GM13977 (cell line): ENCODE measurements at regions not wholly inside any gene's neighbourhood (a gene's known extent, or its start where the extent isn't known, plus 50 kb on each side); places are given as distances from the start of the nearest gene placed in this dataset.

ENCODE experiments used
- DNase-seq: peaks from one replicate; pipeline ENCODE4 v3.0.0; 2012; ENCODE audit warnings: low spot score
- in situ Hi-C: fragments of 300-500 bp; cut with MboI; formaldehyde crosslinking; loops from one replicate; pipeline ENCODE4 v1.12.0; 2022; ENCODE audit warnings: low sequenced_read_pairs, low pct_unique_long_range_greater_than_20kb, mixed read lengths, inconsistent platforms; ENCODE audit not compliant: unreplicated experiment
- TF ChIP-seq, protein P1 (sequence below): IDR thresholded peaks from 2 replicates; pipeline ENCODE4 v1.5.1; 2012; ENCODE audit warnings: mild to moderate bottlenecking, control low read depth; ENCODE audit not compliant: insufficient read depth; ENCODE audit errors: extremely low read depth, missing control alignments

DNA sequence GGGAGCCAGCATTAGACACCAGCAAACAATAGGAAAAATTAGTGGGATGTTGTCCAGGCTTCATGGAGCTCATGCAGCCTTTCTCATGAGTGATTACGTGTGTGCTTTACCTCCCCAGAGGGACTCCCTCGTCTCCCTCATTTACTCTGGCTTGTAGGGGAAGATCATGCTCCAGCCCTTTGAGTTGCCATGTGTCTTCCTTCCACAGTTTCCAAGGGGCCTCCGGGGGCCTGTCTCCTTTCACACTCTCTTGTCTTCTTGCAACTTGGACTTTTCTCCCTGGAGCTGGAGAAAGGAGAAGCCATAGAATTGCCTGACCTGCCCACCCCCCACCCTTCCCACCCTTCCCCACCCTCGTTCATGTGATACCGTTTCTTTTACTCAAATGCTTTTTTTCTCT lies 98.7 kb downstream of the FAM43A start:
- in situ Hi-C loops = no loop called here
- DNase-seq = no peak
- TF ChIP-seq, protein P1, sequence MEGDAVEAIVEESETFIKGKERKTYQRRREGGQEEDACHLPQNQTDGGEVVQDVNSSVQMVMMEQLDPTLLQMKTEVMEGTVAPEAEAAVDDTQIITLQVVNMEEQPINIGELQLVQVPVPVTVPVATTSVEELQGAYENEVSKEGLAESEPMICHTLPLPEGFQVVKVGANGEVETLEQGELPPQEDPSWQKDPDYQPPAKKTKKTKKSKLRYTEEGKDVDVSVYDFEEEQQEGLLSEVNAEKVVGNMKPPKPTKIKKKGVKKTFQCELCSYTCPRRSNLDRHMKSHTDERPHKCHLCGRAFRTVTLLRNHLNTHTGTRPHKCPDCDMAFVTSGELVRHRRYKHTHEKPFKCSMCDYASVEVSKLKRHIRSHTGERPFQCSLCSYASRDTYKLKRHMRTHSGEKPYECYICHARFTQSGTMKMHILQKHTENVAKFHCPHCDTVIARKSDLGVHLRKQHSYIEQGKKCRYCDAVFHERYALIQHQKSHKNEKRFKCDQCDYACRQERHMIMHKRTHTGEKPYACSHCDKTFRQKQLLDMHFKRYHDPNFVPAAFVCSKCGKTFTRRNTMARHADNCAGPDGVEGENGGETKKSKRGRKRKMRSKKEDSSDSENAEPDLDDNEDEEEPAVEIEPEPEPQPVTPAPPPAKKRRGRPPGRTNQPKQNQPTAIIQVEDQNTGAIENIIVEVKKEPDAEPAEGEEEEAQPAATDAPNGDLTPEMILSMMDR = no peak

- in situ Hi-C loops = no loop called here
- no peak for DNase-seq
- TF ChIP-seq, protein P1 = no peak
Observed at GRCh38 chr3:194785315-194785714, 99.6 kb downstream of the FAM43A start.

DNA sequence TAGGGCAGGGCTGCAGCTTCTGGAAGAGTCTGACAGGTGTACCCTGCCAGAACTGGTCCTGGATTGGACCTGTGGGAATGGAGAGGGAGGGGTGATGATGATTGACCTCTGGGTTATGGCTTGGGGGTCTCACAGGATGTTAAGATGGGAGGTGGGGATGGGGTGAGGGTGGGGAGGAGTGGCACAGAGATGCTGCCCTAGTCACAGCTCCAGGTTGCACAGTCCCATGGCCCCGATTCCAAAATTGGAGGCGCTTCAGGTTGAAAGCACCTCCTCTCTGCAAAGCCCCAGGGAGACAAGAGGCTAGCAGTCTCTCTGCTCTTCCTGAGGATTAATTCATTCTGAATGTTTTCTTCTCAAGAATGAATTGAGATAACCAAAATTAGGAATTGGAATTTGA lies 101.4 kb downstream of the FAM43A start:
- TF ChIP-seq, protein P1 = no peak
- DNase-seq = no peak
- in situ Hi-C loops = no loop called here

DNA sequence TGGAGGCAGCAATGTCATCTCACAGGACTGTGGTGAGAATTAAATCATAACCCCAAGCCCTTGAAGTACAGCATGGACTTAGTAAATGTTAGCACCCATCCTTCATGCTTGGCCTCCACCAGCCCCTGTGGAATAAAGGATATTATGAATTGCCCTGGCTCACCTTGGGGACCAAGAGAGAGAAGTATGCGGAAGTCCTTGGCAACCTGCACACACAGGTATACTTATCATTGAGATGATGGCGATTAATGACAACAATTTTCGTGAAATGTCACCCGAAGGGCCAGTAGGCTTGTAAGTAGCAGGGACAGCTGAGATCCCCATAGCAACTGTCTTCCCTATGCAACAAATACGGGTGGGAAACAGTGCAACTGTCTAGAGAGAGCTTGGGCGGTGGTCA lies 102.0 kb downstream of the FAM43A start:
- in situ Hi-C loops = no loop called here
- TF ChIP-seq, protein P1 = no peak

DNA sequence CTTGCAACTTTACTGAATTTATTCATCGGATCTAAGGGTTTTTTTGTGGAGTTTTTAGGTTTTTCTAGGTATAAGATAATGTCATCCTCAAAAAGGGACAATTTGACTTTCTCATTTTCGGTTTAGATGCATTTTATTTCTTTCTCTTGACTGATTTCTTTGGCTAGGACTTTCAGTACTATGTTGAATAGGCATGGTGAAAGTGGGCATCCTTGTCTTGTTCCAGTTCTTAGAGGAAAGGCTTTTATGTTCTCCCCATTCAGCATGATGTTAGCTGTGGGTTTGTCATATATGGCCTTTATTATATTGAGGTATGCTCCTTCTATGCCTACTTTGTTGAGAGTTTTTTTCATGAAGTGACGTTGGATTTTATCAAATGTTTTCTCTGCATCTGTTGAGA lies 106.7 kb downstream of the FAM43A start:
- TF ChIP-seq, protein P1 = no peak
- in situ Hi-C loops = no loop called here
- no peak for DNase-seq

More for the DNA sequence above, 102.0 kb downstream of the FAM43A start:
- no peak for DNase-seq

DNA sequence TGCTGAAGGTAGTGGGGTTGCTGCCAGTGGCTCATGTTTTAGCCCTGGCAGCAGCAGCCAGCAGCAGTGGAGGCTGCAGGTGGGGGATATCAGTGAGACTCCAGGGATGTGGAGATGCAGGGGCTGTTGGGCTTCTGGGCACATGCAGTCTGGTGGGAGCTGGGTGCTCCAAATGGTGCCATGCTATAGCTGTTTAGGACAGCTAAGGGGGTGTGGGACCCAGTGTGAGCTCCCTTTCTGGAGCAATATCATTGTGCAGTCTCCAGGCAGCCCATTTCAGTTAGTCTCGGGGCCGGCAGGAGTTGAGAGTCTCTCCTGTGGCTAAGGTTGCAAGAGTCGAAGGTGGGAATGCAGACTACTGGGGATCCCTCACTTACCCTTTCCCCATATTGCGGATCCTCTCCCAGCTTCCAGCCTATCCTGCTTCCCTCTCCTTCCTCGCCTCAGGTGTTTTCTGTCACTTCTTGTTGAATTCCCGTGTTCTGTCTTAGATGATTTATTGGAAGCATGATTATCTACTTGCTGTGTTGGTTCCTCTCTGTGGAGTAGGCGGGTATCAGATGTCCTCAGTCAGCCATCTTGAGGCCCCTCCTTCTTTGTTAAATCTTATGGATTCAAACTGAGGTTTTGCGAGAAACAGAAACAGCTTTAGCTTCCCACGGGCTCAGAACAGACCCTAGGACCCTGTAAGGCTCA lies 112.0 kb downstream of the FAM43A start:
- in situ Hi-C loops = no loop called here
- TF ChIP-seq, protein P1 = no peak
- DNase-seq = no peak

DNA sequence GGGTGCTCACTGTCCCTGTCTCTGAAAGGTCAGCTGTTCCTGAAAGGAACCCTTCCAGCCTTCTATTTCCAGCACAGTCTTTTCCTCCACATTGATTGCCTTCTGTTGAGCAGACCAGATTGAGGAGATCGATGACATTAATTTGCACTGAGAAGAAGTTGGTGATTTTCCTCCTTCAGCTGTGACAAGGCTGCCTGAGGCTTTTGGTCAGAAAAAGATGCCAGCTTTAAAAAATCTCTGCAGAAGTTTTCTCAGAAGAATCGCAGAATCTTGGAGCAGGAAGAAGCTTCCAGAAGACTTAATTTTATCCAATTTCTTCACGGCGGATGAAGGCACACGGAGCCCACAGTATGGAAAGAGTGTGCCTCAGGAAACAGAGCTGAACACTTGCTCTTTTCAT lies 112.8 kb downstream of the FAM43A start:
- TF ChIP-seq, protein P1 = no peak
- no peak for DNase-seq
- in situ Hi-C loops = no loop called here
